ENCODE measurements at regions not wholly inside any gene's neighbourhood (a gene's known extent, or its start where the extent isn't known, plus 50 kb on each side); places are given as distances from the start of the nearest gene placed in this dataset.
A peak's percentile ranks its signal among the peaks of the same experiment; 100 is the strongest.
"Not testable (repeated sequence)": the region's sequence is repeated elsewhere in the genome, so short reads cannot be mapped to it uniquely, and the experiment has no call there.

GRCh38 chr1:26626994-26627393, 68.8 kb upstream of the ARID1A start:
- Histone ChIP-seq H3K9me3 (ENCODE audit: control insufficient read depth, low read length) (no peaks in the 10 kb centered on the region), H3K4me3 (ENCODE audit: low read length) (no peak overlapping the region), H3K4me1 (ENCODE audit: control insufficient read depth, insufficient read depth, low read length) (peaks cover 4% of the 10 kb centered on the region), H3K9ac (ENCODE audit: low read length) (no peak overlapping the region), H3K36me3 (ENCODE audit: control insufficient read depth, insufficient read depth, low read length, severe bottlenecking) (no peaks in the 10 kb centered on the region), H3K27me3 (replicated peaks; ENCODE audit: control insufficient read depth, insufficient read depth, low read length) (no peaks in the 10 kb centered on the region)
- DNase-seq (ENCODE audit: low read depth), result peak; percentile 64

- Histone ChIP-seq H3K36me3 (ENCODE audit: control insufficient read depth, insufficient read depth, low read length, severe bottlenecking) (no peaks in the 10 kb centered on the region), H3K9ac (ENCODE audit: low read length) (no peak overlapping the region), H3K4me3 (ENCODE audit: low read length) (no peak overlapping the region), H3K27me3 (replicated peaks; ENCODE audit: control insufficient read depth, insufficient read depth, low read length) (no peaks in the 10 kb centered on the region), H3K9me3 (ENCODE audit: control insufficient read depth, low read length) (no peaks in the 10 kb centered on the region), H3K4me1 (ENCODE audit: control insufficient read depth, insufficient read depth, low read length) (peaks cover 4% of the 10 kb centered on the region)
- DNase-seq (ENCODE audit: low read depth), result no peak
Measured at GRCh38 chr1:26627954-26628353, 67.9 kb upstream of the ARID1A start.

- Histone ChIP-seq H3K9me3 (ENCODE audit: control insufficient read depth, low read length) (no peaks in the 10 kb centered on the region), H3K4me3 (ENCODE audit: low read length) (no peak overlapping the region), H3K27me3 (replicated peaks; ENCODE audit: control insufficient read depth, insufficient read depth, low read length) (no peaks in the 10 kb centered on the region), H3K4me1 (ENCODE audit: control insufficient read depth, insufficient read depth, low read length) (peaks cover 4% of the 10 kb centered on the region), H3K36me3 (ENCODE audit: control insufficient read depth, insufficient read depth, low read length, severe bottlenecking) (no peaks in the 10 kb centered on the region), H3K9ac (ENCODE audit: low read length) (no peak overlapping the region)
- no peak for DNase-seq (ENCODE audit: low read depth)
Measured at GRCh38 chr1:26630634-26631033, 65.2 kb upstream of the ARID1A start.

- DNase-seq (ENCODE audit: low read depth); H3K9me3 ChIP-seq (ENCODE audit: control insufficient read depth, low read length): not testable (repeated sequence)
Measured at GRCh38 chr1:26635800-26636199, 60.0 kb upstream of the ARID1A start.

GRCh38 chr1:26645734-26646133, 50.1 kb upstream of the ARID1A start:
- H3K9ac ChIP-seq (ENCODE audit: low read length), result no peak overlapping the region
- no peaks in the 10 kb centered on the region for H3K36me3 ChIP-seq (ENCODE audit: control insufficient read depth, insufficient read depth, low read length, severe bottlenecking)
- no peak overlapping the region for H3K4me3 ChIP-seq (ENCODE audit: low read length)
- no peak for DNase-seq (ENCODE audit: low read depth)
- H3K4me1 ChIP-seq (ENCODE audit: control insufficient read depth, insufficient read depth, low read length), result no peaks in the 10 kb centered on the region
- no peaks in the 10 kb centered on the region for H3K9me3 ChIP-seq (ENCODE audit: control insufficient read depth, low read length)
- H3K27me3 ChIP-seq (replicated peaks; ENCODE audit: control insufficient read depth, insufficient read depth, low read length), result no peaks in the 10 kb centered on the region

More at GRCh38 chr1:26635800-26636199, 60.0 kb upstream of the ARID1A start:
- not testable (repeated sequence) for H3K9ac ChIP-seq (ENCODE audit: low read length); H3K4me1 ChIP-seq (ENCODE audit: control insufficient read depth, insufficient read depth, low read length); H3K36me3 ChIP-seq (ENCODE audit: control insufficient read depth, insufficient read depth, low read length, severe bottlenecking); H3K4me3 ChIP-seq (ENCODE audit: low read length); H3K27me3 ChIP-seq (replicated peaks; ENCODE audit: control insufficient read depth, insufficient read depth, low read length)
